GM12873 (cell line): ENCODE measurements at regions not wholly inside any gene's neighbourhood (a gene's known extent, or its start where the extent isn't known, plus 50 kb on each side); places are given as distances from the start of the nearest gene placed in this dataset.

Source experiments
- TF ChIP-seq, protein P1 (sequence below): IDR thresholded peaks from 2 replicates; pipeline ENCODE4 v1.5.1; 2012; ENCODE audit warnings: low read depth, mild to moderate bottlenecking, moderate library complexity, low read length, control low read depth; ENCODE audit not compliant: insufficient read depth; ENCODE audit errors: missing control alignments

DNA sequence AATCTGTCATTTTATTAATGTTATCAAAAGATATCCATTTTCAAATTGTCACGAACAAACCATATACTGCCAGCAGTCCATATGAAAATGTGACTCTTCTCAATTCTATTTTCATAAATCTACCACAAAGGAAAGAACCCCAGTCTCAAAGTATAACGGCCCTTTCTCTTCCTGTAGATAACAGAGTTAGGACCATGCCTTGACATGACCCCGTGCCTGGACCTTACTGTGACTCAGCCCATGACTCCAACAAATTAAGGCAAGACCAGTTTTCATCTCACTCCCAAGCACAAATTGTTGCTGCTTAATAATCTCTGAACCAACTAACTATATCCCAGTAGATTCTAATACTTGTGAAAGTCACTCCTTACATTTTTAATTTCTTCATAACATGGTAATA, 124.4 kb upstream of the NFIA start:
- TF ChIP-seq, protein P1, sequence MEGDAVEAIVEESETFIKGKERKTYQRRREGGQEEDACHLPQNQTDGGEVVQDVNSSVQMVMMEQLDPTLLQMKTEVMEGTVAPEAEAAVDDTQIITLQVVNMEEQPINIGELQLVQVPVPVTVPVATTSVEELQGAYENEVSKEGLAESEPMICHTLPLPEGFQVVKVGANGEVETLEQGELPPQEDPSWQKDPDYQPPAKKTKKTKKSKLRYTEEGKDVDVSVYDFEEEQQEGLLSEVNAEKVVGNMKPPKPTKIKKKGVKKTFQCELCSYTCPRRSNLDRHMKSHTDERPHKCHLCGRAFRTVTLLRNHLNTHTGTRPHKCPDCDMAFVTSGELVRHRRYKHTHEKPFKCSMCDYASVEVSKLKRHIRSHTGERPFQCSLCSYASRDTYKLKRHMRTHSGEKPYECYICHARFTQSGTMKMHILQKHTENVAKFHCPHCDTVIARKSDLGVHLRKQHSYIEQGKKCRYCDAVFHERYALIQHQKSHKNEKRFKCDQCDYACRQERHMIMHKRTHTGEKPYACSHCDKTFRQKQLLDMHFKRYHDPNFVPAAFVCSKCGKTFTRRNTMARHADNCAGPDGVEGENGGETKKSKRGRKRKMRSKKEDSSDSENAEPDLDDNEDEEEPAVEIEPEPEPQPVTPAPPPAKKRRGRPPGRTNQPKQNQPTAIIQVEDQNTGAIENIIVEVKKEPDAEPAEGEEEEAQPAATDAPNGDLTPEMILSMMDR, result no peak

DNA sequence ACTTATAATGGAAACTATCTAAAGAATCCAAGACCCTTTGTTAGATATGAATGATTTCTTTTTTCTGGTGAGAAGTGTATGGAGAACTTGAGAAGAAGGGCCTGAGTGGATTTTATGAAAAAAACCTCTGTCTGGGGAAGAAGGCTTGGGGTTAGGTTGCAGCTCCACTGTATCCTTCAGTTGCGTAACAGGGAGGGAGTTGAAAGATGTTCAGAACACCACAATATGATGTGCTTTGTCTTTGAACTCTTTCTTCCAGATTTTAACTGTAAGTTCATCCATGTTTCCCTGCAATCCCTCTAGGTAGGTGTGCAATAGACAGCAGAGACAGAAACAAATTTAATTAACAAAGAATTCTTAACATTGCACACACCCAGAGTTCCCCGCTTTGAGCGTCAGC, 125.8 kb upstream of the NFIA start:
- TF ChIP-seq, protein P1, result no peak

DNA sequence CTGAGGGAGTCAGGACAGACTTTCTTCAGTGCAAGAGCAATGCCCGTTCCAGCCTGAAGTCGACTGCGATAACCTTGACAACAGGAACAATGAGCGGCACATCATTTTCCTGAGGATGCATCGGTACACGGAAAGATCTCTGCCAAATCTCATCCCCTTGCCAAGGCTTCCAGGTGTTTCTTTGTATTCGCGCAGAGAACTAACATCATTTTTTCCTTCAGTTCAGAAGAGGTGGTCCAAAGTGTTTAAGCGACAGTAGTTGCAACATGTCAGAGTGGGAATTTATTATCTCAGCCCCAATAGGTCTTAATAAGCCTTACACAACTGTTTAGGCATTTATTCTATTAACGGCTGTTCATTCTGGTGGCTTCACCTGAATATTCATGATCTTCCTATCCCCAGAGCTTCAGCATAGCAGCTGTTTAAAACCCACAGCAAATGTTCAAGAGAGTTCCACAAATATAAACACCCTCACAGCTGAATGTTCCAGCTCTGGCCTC, 129.7 kb upstream of the NFIA start:
- TF ChIP-seq, protein P1, result no peak

DNA sequence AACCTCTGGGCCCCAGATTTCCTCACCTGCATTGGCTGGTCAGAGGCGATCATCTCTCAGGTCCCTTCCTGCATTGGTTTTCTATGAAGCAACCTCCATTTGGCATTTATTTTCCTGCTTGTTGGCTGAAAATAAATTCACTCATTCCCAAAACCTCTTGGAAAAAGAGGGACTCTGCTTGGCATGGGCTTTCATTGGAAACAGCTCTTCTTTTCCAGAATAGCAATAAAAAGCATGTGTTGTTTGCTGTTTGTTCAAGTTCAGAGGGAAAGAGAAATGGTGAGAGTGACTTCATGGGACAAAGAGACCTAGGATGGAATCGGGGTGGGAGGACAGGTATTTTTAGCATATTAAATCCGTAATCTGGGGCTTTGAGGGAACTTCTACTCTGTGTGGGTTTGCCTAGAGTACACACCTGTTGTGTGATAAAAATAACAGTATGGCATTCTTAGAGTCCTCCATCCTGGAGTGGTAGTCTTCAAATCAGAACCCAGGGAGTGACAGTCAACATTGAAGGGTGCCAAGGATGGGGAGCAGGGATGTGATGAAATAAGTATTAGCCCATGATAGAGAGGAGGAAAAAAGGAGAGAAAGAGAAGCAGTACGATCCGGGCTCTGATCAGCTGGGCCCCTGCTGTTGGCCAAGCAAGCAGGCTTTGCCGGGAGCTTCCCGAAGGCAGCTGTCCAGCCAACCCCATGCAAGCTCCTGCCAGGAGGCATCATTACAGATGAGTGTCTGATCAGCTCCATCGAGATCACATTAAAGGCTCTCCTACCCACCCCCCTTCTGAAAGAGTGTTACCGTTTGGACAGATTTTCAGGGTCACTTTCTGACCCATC, 131.9 kb upstream of the NFIA start:
- TF ChIP-seq, protein P1, result no peak

DNA sequence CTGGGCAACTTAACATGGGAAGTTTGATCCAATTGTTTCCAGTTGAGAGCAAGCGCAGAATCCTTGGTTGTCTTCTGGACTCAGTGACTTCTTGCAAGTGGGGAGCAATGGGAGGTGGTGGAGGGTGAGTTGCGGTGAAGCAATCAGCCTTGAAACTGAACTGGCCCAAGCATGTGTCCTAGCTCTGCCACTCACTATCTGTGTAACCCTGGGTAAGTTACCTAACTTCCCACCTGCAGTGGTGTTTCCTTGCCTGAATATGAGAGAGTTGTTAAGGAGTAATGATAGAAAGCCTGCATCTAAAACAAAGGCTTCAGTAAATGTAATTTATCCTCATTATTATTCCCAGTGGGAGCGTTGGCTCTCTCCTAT, 132.5 kb upstream of the NFIA start:
- TF ChIP-seq, protein P1, result no peak

DNA sequence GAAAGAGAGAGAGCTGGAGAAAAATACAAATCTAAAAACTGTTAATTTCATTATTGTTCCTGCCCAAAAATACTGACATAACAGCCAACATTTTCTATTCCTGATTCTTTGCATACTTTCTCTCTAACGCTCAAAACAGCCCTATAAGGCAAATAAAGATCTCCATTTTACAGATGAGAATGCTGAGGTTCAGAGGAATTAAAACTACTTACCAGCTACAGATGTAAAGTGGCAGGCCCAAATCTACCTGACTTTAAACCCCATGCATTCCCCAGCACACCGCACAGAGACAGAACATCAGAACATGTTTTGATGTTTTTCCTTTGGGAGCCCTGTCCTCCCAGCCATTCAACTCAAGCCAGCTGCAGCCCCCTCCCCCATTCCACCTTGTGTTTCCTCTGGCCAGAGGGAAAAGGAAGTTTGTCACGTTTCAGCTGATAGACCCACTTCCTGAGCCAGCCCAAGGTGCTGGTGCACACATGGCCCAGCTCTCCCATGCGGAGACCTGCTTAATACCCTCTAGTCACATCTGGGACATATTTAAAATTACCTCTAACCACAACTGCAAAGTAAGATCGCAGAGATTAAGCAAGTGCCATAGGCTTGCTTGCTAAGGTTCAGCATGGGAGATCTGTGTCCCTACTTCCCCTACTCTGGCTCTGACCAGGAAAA, 133.1 kb upstream of the NFIA start:
- TF ChIP-seq, protein P1, result no peak

DNA sequence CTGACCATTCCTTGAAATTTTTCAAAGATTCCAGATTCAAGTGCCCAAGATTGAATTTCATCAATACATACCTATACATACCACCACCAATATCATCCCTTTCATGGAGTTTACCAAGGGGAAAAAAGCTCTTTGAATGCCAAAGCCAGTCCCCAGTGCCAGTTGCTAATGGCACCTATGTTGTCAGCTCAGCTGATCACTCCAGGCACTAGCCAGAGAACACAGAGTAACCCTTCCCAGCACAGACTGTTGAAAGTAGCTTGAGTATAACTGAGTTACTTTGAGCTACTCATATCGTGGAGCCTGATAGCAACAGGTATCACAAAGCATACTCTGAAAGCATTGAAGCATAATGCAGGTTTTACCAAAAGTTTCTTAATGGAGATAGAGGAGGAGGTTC, 133.9 kb upstream of the NFIA start:
- TF ChIP-seq, protein P1, result no peak
